Choroid plexus epithelial cell (primary cell): ENCODE measurements at regions not wholly inside any gene's neighbourhood (a gene's known extent, or its start where the extent isn't known, plus 50 kb on each side); places are given as distances from the start of the nearest gene placed in this dataset.
A peak's percentile ranks its signal among the peaks of the same experiment; 100 is the strongest.

Experiments
- DNase-seq: peaks from one replicate; pipeline ENCODE4 v3.0.0-alpha.2; 2010; ENCODE audit warnings: low read depth
- H3K4me3 ChIP-seq: 2 replicates; pipeline ENCODE4 v1.5.1; 2011; ENCODE audit warnings: low read depth, mild to moderate bottlenecking, control low read depth, low read length, moderate library complexity
- TF ChIP-seq, protein P1 (sequence below): conservative IDR thresholded peaks from 2 replicates; pipeline ENCODE4 v1.5.1; 2011; ENCODE audit warnings: low read depth, mild to moderate bottlenecking, control low read depth, inconsistent platforms, low read length, moderate library complexity

- TF ChIP-seq, protein P1, sequence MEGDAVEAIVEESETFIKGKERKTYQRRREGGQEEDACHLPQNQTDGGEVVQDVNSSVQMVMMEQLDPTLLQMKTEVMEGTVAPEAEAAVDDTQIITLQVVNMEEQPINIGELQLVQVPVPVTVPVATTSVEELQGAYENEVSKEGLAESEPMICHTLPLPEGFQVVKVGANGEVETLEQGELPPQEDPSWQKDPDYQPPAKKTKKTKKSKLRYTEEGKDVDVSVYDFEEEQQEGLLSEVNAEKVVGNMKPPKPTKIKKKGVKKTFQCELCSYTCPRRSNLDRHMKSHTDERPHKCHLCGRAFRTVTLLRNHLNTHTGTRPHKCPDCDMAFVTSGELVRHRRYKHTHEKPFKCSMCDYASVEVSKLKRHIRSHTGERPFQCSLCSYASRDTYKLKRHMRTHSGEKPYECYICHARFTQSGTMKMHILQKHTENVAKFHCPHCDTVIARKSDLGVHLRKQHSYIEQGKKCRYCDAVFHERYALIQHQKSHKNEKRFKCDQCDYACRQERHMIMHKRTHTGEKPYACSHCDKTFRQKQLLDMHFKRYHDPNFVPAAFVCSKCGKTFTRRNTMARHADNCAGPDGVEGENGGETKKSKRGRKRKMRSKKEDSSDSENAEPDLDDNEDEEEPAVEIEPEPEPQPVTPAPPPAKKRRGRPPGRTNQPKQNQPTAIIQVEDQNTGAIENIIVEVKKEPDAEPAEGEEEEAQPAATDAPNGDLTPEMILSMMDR: no peak
- H3K4me3 ChIP-seq: no peak overlapping the region
- no peak for DNase-seq
These were observed 386.1 kb upstream of the CNKSR2 start for GRCh38 chrX:20988118-20988517.

- H3K4me3 ChIP-seq: no peak overlapping the region
- TF ChIP-seq, protein P1: no peak
- DNase-seq: no peak
These were observed 393.8 kb upstream of the CNKSR2 start for GRCh38 chrX:20980426-20980825.

- peak; percentile 24 for DNase-seq
- TF ChIP-seq, protein P1: no peak
- H3K4me3 ChIP-seq: no peak overlapping the region
These were observed 399.9 kb upstream of the CNKSR2 start for GRCh38 chrX:20974326-20974725.

- no peak overlapping the region for H3K4me3 ChIP-seq
- no peak for DNase-seq
- TF ChIP-seq, protein P1: no peak
These were observed 401.2 kb upstream of the CNKSR2 start for GRCh38 chrX:20973038-20973437.

DNA sequence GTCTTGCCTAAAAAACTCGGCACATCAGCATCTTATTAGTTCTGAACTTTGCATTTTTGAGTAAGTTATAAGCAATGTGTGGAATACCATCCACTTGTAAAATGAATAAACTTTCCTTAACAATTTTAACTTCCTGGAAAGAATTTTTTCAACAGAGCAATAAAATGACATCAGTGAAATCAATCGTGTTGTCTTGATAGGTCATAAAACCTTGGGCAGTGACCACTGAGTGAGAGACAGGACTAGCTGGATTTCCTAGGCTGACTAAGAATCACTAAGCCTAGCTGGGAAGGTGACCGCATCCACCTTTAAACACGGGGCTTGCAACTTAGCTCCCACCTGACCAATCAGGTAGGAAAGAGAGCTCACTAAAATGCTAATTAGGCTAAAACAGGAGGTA is 403.0 kb upstream of the CNKSR2 start:
- TF ChIP-seq, protein P1: no peak
- no peak overlapping the region for H3K4me3 ChIP-seq
- DNase-seq: no peak

GRCh38 chrX:20969565-20969964 is 404.7 kb upstream of the CNKSR2 start:
- no peak for DNase-seq
- TF ChIP-seq, protein P1: no peak

GRCh38 chrX:20968996-20969395 is 405.2 kb upstream of the CNKSR2 start:
- H3K4me3 ChIP-seq: no peak overlapping the region
- DNase-seq: peak; percentile 6
- TF ChIP-seq, protein P1: no peak

More at GRCh38 chrX:20969565-20969964, 404.7 kb upstream of the CNKSR2 start:
- no peak overlapping the region for H3K4me3 ChIP-seq
